OCI-LY1 (cell line): ENCODE measurements at regions not wholly inside any gene's neighbourhood (a gene's known extent, or its start where the extent isn't known, plus 50 kb on each side); places are given as distances from the start of the nearest gene placed in this dataset.

Experiments
- H2AFZ ChIP-seq: fragments of 200-600 bp; sonication (generic), shearing (Covaris generic); 2 replicates; pipeline ENCODE4 v1.6.0; 2014; ENCODE audit warnings: antibody characterized with exemption, mild to moderate bottlenecking, low read length
- H3F3A ChIP-seq: fragments of 200-600 bp; sonication (generic), shearing (Covaris generic); 2 replicates; pipeline ENCODE4 v1.6.0; 2014; ENCODE audit warnings: mild to moderate bottlenecking, antibody characterized with exemption, low read length, moderate library complexity; ENCODE audit not compliant: insufficient read depth
- H3K27ac ChIP-seq: fragments of 200-600 bp; sonication (generic); 2 replicates; pipeline ENCODE4 v1.5.1; 2014; ENCODE audit warnings: low read length, mixed run types, mild to moderate bottlenecking, low read depth; ENCODE audit not compliant: poor library complexity, severe bottlenecking
- H3K27me3 ChIP-seq: fragments of 200-600 bp; sonication (generic); 2 replicates; pipeline ENCODE4 v1.6.0; 2014; ENCODE audit warnings: antibody characterized with exemption, mild to moderate bottlenecking, low read length, moderate library complexity; ENCODE audit not compliant: insufficient read depth
- H3K36me3 ChIP-seq: fragments of 200-600 bp; sonication (generic); 2 replicates; pipeline ENCODE4 v1.6.1; 2014; ENCODE audit warnings: mild to moderate bottlenecking, antibody characterized with exemption, low read length, moderate library complexity, mixed read lengths; ENCODE audit not compliant: insufficient read depth
- H3K4me1 ChIP-seq: fragments of 200-600 bp; sonication (generic); 2 replicates; pipeline ENCODE4 v1.5.1; 2014; ENCODE audit warnings: mild to moderate bottlenecking, low read length, moderate library complexity; ENCODE audit not compliant: insufficient read depth, severe bottlenecking
- H3K4me2 ChIP-seq: fragments of 200-600 bp; sonication (generic), shearing (Covaris generic); 2 replicates; pipeline ENCODE4 v1.6.1; 2014; ENCODE audit warnings: low read length
- H3K4me3 ChIP-seq: fragments of 200-600 bp; sonication (generic); 2 replicates; pipeline ENCODE4 v1.5.1; 2014; ENCODE audit warnings: low read length, low read depth, mild to moderate bottlenecking, mixed read lengths; ENCODE audit not compliant: poor library complexity, severe bottlenecking
- H3K79me2 ChIP-seq: fragments of 200-600 bp; shearing (Covaris generic); 2 replicates; pipeline ENCODE4 v1.6.1; 2016; ENCODE audit warnings: mixed run types, low read length, mixed read lengths; ENCODE audit not compliant: insufficient read depth
- H3K9ac ChIP-seq: fragments of 200-600 bp; sonication (generic), shearing (Covaris generic); 2 replicates; pipeline ENCODE4 v1.6.1; 2014; ENCODE audit warnings: mild to moderate bottlenecking, low read length, mixed read lengths
- H3K9me2 ChIP-seq: fragments of 200-600 bp; sonication (generic), shearing (Covaris generic); 2 replicates; pipeline ENCODE4 v1.6.1; 2014; ENCODE audit warnings: low read depth, mild to moderate bottlenecking, low read length, mixed read lengths
- H3K9me3 ChIP-seq: fragments of 200-600 bp; shearing (Covaris generic); 2 replicates; pipeline ENCODE4 v1.6.1; 2014; ENCODE audit warnings: low read length, mixed read lengths
- H4K20me1 ChIP-seq: fragments of 200-600 bp; sonication (generic), shearing (Covaris generic); 2 replicates; pipeline ENCODE4 v1.6.0; 2016; ENCODE audit warnings: mild to moderate bottlenecking, low read length; ENCODE audit not compliant: insufficient read depth
- CTCF ChIP-seq: fragments of 200-600 bp; sonication (generic), shearing (Covaris generic); IDR thresholded peaks from 2 replicates; pipeline ENCODE4 v1.5.1; 2017; ENCODE audit warnings: mild to moderate bottlenecking, antibody characterized with exemption, low read length, moderate library complexity, mixed read lengths
- EZH2 ChIP-seq: fragments of 200-600 bp; sonication (generic), shearing (Covaris generic); IDR thresholded peaks from 2 replicates; pipeline ENCODE4 v1.8.0; 2017; ENCODE audit warnings: borderline replicate concordance, mixed run types, mild to moderate bottlenecking, antibody characterized with exemption, low read length, moderate library complexity, mixed read lengths

- Histone ChIP-seq H3F3A (no peaks in the 10 kb centered on the region), H3K4me3 (no peak overlapping the region), H3K79me2 (no peaks in the 10 kb centered on the region), H3K27me3 (no peaks in the 10 kb centered on the region), H3K27ac (no peak overlapping the region), H3K36me3 (no peaks in the 10 kb centered on the region), H4K20me1 (no peaks in the 10 kb centered on the region), H3K9ac (no peak overlapping the region), H2AFZ (no peak overlapping the region), H3K9me3 (no peaks in the 10 kb centered on the region), H3K4me1 (no peaks in the 10 kb centered on the region), H3K4me2 (no peak overlapping the region), H3K9me2 (no peaks in the 10 kb centered on the region)
- TF ChIP-seq EZH2 = no peak
- no peak for TF ChIP-seq CTCF
Observed at GRCh38 chr14:61877768-61878167, 115.5 kb downstream of the SNAPC1 start.

- H4K20me1 ChIP-seq = no peaks in the 10 kb centered on the region
- no peaks in the 10 kb centered on the region for H3F3A ChIP-seq
- no peak overlapping the region for H3K4me2 ChIP-seq
- no peaks in the 10 kb centered on the region for H3K79me2 ChIP-seq
- no peaks in the 10 kb centered on the region for H3K4me1 ChIP-seq
- H3K9ac ChIP-seq = no peak overlapping the region
- no peak for TF ChIP-seq CTCF
- no peak for TF ChIP-seq EZH2
- H2AFZ ChIP-seq = no peak overlapping the region
- no peak overlapping the region for H3K27ac ChIP-seq
- no peaks in the 10 kb centered on the region for H3K9me3 ChIP-seq
- no peaks in the 10 kb centered on the region for H3K27me3 ChIP-seq
- no peaks in the 10 kb centered on the region for H3K9me2 ChIP-seq
- no peak overlapping the region for H3K4me3 ChIP-seq
- no peaks in the 10 kb centered on the region for H3K36me3 ChIP-seq
Observed at GRCh38 chr14:61878931-61879330, 116.7 kb downstream of the SNAPC1 start.

GRCh38 chr14:61881046-61881445, 118.8 kb downstream of the SNAPC1 start:
- no peak overlapping the region for H3K27ac ChIP-seq
- no peaks in the 10 kb centered on the region for H3K9me2 ChIP-seq
- H3K9me3 ChIP-seq = no peaks in the 10 kb centered on the region
- H3K4me2 ChIP-seq = no peak overlapping the region
- H3F3A ChIP-seq = no peaks in the 10 kb centered on the region
- TF ChIP-seq CTCF (no peak), EZH2 (no peak)
- H3K4me3 ChIP-seq = no peak overlapping the region
- H3K4me1 ChIP-seq = no peaks in the 10 kb centered on the region
- H3K9ac ChIP-seq = no peak overlapping the region
- no peaks in the 10 kb centered on the region for H4K20me1 ChIP-seq
- H3K36me3 ChIP-seq = no peaks in the 10 kb centered on the region
- no peaks in the 10 kb centered on the region for H3K27me3 ChIP-seq
- no peaks in the 10 kb centered on the region for H3K79me2 ChIP-seq
- no peak overlapping the region for H2AFZ ChIP-seq
